ENCODE measurements at regions not wholly inside any gene's neighbourhood (a gene's known extent, or its start where the extent isn't known, plus 50 kb on each side); places are given as distances from the start of the nearest gene placed in this dataset.
"Not testable (repeated sequence)": the region's sequence is repeated elsewhere in the genome, so short reads cannot be mapped to it uniquely, and the experiment has no call there.

- Histone ChIP-seq H3K9me3 (ENCODE audit: low read length) (no peaks in the 10 kb centered on the region), H3K9me2 (replicated peaks; ENCODE audit: low read length) (no peaks in the 10 kb centered on the region), H3K36me3 (ENCODE audit: low read depth, low read length) (no peaks in the 10 kb centered on the region), H3K4me1 (ENCODE audit: insufficient read depth, low read length) (peaks cover 12% of the 10 kb centered on the region), H3K27me3 (ENCODE audit: low read length) (no peaks in the 10 kb centered on the region), H3K27ac (ENCODE audit: low read length) (no peak overlapping the region), H3K4me3 (ENCODE audit: low read length) (no peak overlapping the region), H4K20me1 (ENCODE audit: low read length) (no peaks in the 10 kb centered on the region), H3K9ac (ENCODE audit: low read length) (no peak overlapping the region), H3K79me2 (ENCODE audit: low read length) (no peaks in the 10 kb centered on the region), H3K4me2 (ENCODE audit: low read length) (peak overlapping the region; percentile 45), H3F3A (ENCODE audit: low read length, unreplicated experiment) (no peaks in the 10 kb centered on the region), H2AFZ (ENCODE audit: low read length) (no peak overlapping the region)
- POLR2A ChIA-PET (ENCODE audit: unreplicated experiment) = no interaction called here
- TF ChIP-seq CTCF (conservative IDR thresholded peaks at IDR 0.05; ENCODE audit: low read depth, low read length) (no peak), EZH2 (IDR thresholded peaks at IDR 0.05; ENCODE audit: low read length, unreplicated experiment) (no peak), EZH2phosphoT487 (IDR thresholded peaks at IDR 0.05; ENCODE audit: borderline replicate concordance, low read length) (no peak)
- DNase-seq = peak; percentile 70
- intact Hi-C loops (cut with micrococcal nuclease) = no loop called here
- CTCF ChIA-PET = no interaction called here
- no TSS peak for BruUV-seq (replicated peaks)
- ATAC-seq = peak; percentile 96
These were observed 403.5 kb upstream of the ST8SIA4 start for GRCh38 chr5:101306391-101307137.

- ChIA-PET CTCF (no interaction called here), POLR2A (ENCODE audit: unreplicated experiment) (no interaction called here)
- Histone ChIP-seq H3K4me1 (ENCODE audit: insufficient read depth, low read length) (no peaks in the 10 kb centered on the region), H3K9me3 (ENCODE audit: low read length) (no peaks in the 10 kb centered on the region), H3K9me2 (replicated peaks; ENCODE audit: low read length) (no peaks in the 10 kb centered on the region), H3K4me3 (ENCODE audit: low read length) (no peak overlapping the region), H3F3A (ENCODE audit: low read length, unreplicated experiment) (no peaks in the 10 kb centered on the region), H3K9ac (ENCODE audit: low read length) (no peak overlapping the region), H4K20me1 (ENCODE audit: low read length) (no peaks in the 10 kb centered on the region), H2AFZ (ENCODE audit: low read length) (no peak overlapping the region), H3K36me3 (ENCODE audit: low read depth, low read length) (no peaks in the 10 kb centered on the region), H3K4me2 (ENCODE audit: low read length) (no peak overlapping the region), H3K27me3 (ENCODE audit: low read length) (no peaks in the 10 kb centered on the region), H3K79me2 (ENCODE audit: low read length) (no peaks in the 10 kb centered on the region), H3K27ac (ENCODE audit: low read length) (no peak overlapping the region)
- ATAC-seq (no peak), DNase-seq (no peak)
- intact Hi-C loops (cut with micrococcal nuclease) = no loop called here
- TF ChIP-seq CTCF (conservative IDR thresholded peaks at IDR 0.05; ENCODE audit: low read depth, low read length) (no peak), EZH2phosphoT487 (IDR thresholded peaks at IDR 0.05; ENCODE audit: borderline replicate concordance, low read length) (no peak), EZH2 (IDR thresholded peaks at IDR 0.05; ENCODE audit: low read length, unreplicated experiment) (no peak)
- no TSS peak for BruUV-seq (replicated peaks)
These were observed 393.4 kb upstream of the ST8SIA4 start for GRCh38 chr5:101296477-101296876.

GRCh38 chr5:101292199-101292598, 389.1 kb upstream of the ST8SIA4 start:
- no TSS peak for BruUV-seq (replicated peaks)

GRCh38 chr5:101290761-101291160, 387.7 kb upstream of the ST8SIA4 start:
- DNase-seq; H3K4me3 ChIP-seq (ENCODE audit: low read length); H3K4me1 ChIP-seq (ENCODE audit: insufficient read depth, low read length); ATAC-seq; H3K9ac ChIP-seq (ENCODE audit: low read length); H2AFZ ChIP-seq (ENCODE audit: low read length); H3K79me2 ChIP-seq (ENCODE audit: low read length); H3K4me2 ChIP-seq (ENCODE audit: low read length); POLR2A ChIA-PET (ENCODE audit: unreplicated experiment); H3K9me3 ChIP-seq (ENCODE audit: low read length); H3K36me3 ChIP-seq (ENCODE audit: low read depth, low read length); H3K27me3 ChIP-seq (ENCODE audit: low read length); CTCF ChIA-PET; H3K27ac ChIP-seq (ENCODE audit: low read length); H3F3A ChIP-seq (ENCODE audit: low read length, unreplicated experiment); H3K9me2 ChIP-seq (replicated peaks; ENCODE audit: low read length); intact Hi-C loops (cut with micrococcal nuclease); H4K20me1 ChIP-seq (ENCODE audit: low read length); BruUV-seq (replicated peaks): not testable (repeated sequence)

More at GRCh38 chr5:101292199-101292598, 389.1 kb upstream of the ST8SIA4 start:
- DNase-seq = peak; percentile 25
- CTCF ChIA-PET = no interaction called here
- Histone ChIP-seq H3K36me3 (ENCODE audit: low read depth, low read length) (no peaks in the 10 kb centered on the region), H3K9ac (ENCODE audit: low read length) (no peak overlapping the region), H3K4me3 (ENCODE audit: low read length) (no peak overlapping the region), H3F3A (ENCODE audit: low read length, unreplicated experiment) (no peaks in the 10 kb centered on the region), H3K27ac (ENCODE audit: low read length) (no peak overlapping the region), H4K20me1 (ENCODE audit: low read length) (no peaks in the 10 kb centered on the region), H3K4me1 (ENCODE audit: insufficient read depth, low read length) (no peaks in the 10 kb centered on the region), H3K79me2 (ENCODE audit: low read length) (no peaks in the 10 kb centered on the region), H2AFZ (ENCODE audit: low read length) (no peak overlapping the region), H3K9me2 (replicated peaks; ENCODE audit: low read length) (no peaks in the 10 kb centered on the region), H3K27me3 (ENCODE audit: low read length) (no peaks in the 10 kb centered on the region), H3K4me2 (ENCODE audit: low read length) (no peak overlapping the region), H3K9me3 (ENCODE audit: low read length) (no peaks in the 10 kb centered on the region)
- intact Hi-C loops (cut with micrococcal nuclease) = no loop called here
- POLR2A ChIA-PET (ENCODE audit: unreplicated experiment) = no interaction called here
- no peak for TF ChIP-seq EZH2 (IDR thresholded peaks at IDR 0.05; ENCODE audit: low read length, unreplicated experiment)
- no peak for TF ChIP-seq CTCF (conservative IDR thresholded peaks at IDR 0.05; ENCODE audit: low read depth, low read length)
- TF ChIP-seq EZH2phosphoT487 (IDR thresholded peaks at IDR 0.05; ENCODE audit: borderline replicate concordance, low read length) = no peak
- ATAC-seq = no peak

Measured in PC-3 (cell line).